ENCODE measurements at regions not wholly inside any gene's neighbourhood (a gene's known extent, or its start where the extent isn't known, plus 50 kb on each side); places are given as distances from the start of the nearest gene placed in this dataset.
A peak's percentile ranks its signal among the peaks of the same experiment; 100 is the strongest.

DNA sequence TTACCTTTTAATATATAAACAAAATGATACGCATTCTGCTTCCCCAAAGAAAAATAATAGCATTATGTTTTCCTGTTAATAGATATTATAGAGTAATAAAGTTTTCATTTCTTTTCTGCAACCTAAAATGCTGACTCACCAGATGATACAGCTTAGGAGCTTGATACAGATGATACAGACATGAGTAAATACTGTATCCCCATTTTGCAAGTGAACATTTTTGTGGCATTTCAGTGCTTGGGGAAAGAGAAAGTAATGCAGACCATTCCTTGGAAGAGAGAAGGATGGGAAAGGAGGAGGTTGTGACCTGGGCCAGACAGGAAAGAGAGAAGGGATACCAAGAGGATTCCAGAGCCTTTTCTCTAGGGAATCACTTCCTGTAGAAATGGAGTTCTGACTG, 97.5 kb upstream of the FSHR start:
- Histone ChIP-seq H3K27me3 (ENCODE audit: control insufficient read depth, insufficient read depth, low read length) (no peaks in the 10 kb centered on the region), H3K9me3 (ENCODE audit: control insufficient read depth, insufficient read depth, low read length) (no peaks in the 10 kb centered on the region), H3K27ac (ENCODE audit: low read depth, low read length) (peak overlapping the region; percentile 65), H3K4me3 (ENCODE audit: low read depth, low read length) (no peak overlapping the region)
- peak; percentile 41 for DNase-seq (ENCODE audit: low read depth, low spot score)
- ChIA-PET POLR2A (no interaction called here), CTCF (interaction anchor here (0.7 kb wide), 1 partner anchor 1150 kb away, joined by 3 read pairs; no protein-coding TSS in a partner anchor)
- TF ChIP-seq, protein P1, sequence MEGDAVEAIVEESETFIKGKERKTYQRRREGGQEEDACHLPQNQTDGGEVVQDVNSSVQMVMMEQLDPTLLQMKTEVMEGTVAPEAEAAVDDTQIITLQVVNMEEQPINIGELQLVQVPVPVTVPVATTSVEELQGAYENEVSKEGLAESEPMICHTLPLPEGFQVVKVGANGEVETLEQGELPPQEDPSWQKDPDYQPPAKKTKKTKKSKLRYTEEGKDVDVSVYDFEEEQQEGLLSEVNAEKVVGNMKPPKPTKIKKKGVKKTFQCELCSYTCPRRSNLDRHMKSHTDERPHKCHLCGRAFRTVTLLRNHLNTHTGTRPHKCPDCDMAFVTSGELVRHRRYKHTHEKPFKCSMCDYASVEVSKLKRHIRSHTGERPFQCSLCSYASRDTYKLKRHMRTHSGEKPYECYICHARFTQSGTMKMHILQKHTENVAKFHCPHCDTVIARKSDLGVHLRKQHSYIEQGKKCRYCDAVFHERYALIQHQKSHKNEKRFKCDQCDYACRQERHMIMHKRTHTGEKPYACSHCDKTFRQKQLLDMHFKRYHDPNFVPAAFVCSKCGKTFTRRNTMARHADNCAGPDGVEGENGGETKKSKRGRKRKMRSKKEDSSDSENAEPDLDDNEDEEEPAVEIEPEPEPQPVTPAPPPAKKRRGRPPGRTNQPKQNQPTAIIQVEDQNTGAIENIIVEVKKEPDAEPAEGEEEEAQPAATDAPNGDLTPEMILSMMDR (IDR thresholded peaks at IDR 0.05; ENCODE audit: low read depth, low read length) = no peak

DNA sequence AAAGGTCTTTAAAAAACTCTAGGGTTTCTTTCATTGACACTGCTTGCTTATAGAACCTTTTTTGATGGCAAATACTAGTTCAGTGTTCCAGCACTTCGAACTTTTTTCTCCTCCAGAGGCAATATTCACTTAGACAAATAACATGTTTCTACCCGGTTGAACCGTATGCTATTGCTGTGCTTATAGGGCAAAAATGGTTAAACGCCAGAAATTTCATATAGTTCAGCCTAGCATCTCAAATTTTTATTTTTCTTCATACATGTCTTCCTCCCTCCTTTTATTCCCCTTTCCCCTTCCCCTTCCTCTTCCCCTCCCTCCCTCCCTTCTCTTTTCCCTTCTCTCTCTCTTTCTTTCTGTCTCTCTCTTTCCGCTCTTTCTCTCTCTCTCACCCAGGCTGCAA, 96.9 kb upstream of the FSHR start:
- peak overlapping the region; percentile 65 for H3K27ac ChIP-seq (ENCODE audit: low read depth, low read length)
- DNase-seq (ENCODE audit: low read depth, low spot score) = no peak
- H3K4me3 ChIP-seq (ENCODE audit: low read depth, low read length) = no peak overlapping the region
- no peaks in the 10 kb centered on the region for H3K9me3 ChIP-seq (ENCODE audit: control insufficient read depth, insufficient read depth, low read length)
- POLR2A ChIA-PET = no interaction called here
- TF ChIP-seq, protein P1 (IDR thresholded peaks at IDR 0.05; ENCODE audit: low read depth, low read length) = no peak
- no peaks in the 10 kb centered on the region for H3K27me3 ChIP-seq (ENCODE audit: control insufficient read depth, insufficient read depth, low read length)
- CTCF ChIA-PET = no interaction called here

DNA sequence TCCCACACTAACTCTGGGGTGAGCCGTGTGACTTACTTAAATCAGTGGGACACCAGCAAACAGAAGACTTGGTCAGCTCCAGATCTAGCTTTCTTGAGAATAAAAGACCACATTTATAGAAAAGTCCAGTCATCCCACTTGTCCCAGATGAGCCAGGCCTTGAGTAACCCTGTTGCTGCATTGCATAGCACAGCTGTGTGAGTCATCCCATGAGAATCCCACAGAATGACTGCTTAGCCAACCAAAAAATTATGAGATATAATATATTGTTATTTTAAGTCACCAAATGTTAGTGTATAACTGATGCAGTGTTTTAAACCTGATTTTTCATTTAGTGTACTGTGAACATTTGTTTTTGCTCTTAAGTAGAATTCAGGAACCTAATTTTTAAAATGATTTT, 94.2 kb upstream of the FSHR start:
- no peaks in the 10 kb centered on the region for H3K9me3 ChIP-seq (ENCODE audit: control insufficient read depth, insufficient read depth, low read length)
- peak overlapping the region; percentile 86 for H3K27ac ChIP-seq (ENCODE audit: low read depth, low read length)
- CTCF ChIA-PET = no interaction called here

DNA sequence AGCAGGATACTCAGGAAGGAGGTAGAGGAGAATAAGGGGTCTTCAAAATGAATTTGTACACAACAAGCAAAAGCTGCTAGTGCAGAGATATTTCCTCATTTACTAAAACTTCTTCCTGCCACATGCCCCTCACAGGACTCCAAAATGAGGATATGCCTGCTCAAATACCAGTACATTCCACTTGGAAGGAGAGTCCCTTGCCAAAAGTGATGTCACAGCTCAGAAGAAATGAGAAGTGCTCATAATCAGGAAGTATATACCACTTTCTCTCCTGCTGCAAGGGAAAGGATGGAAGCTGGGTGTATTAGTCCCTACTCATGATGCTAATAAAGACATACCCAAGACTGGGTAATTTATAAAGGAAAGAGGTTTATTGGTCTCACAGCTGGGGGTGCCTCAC, 87.7 kb upstream of the FSHR start:
- no peak overlapping the region for H3K27ac ChIP-seq (ENCODE audit: low read depth, low read length)
- no peak overlapping the region for H3K4me3 ChIP-seq (ENCODE audit: low read depth, low read length)
- TF ChIP-seq, protein P1 (IDR thresholded peaks at IDR 0.05; ENCODE audit: low read depth, low read length) = no peak
- DNase-seq (ENCODE audit: low read depth, low spot score) = no peak
- CTCF ChIA-PET = no interaction called here
- POLR2A ChIA-PET = no interaction called here
- H3K27me3 ChIP-seq (ENCODE audit: control insufficient read depth, insufficient read depth, low read length) = no peaks in the 10 kb centered on the region
- no peaks in the 10 kb centered on the region for H3K9me3 ChIP-seq (ENCODE audit: control insufficient read depth, insufficient read depth, low read length)

More for the DNA sequence above, 94.2 kb upstream of the FSHR start:
- H3K4me3 ChIP-seq (ENCODE audit: low read depth, low read length) = no peak overlapping the region
- POLR2A ChIA-PET = no interaction called here
- H3K27me3 ChIP-seq (ENCODE audit: control insufficient read depth, insufficient read depth, low read length) = no peaks in the 10 kb centered on the region
- DNase-seq (ENCODE audit: low read depth, low spot score) = peak; percentile 87
- TF ChIP-seq, protein P1 (IDR thresholded peaks at IDR 0.05; ENCODE audit: low read depth, low read length) = no peak

DNA sequence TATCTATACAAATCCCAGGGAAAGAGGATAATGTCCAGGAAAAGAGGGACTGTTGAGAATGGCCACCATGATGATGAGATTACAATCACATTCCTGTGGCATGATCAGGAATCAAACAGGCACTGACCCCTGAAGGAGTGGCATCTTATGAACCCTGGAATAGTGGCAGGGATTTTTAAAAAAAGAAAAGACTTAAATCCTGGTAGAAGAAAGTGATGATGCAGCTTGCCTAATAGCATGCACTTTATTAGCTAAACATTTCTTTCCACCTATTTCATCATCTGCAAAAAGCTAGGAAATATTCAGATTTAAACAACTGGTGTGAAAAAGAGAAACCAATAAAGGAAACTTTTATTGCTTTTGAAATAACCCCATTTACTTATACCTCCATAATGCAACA, 87.2 kb upstream of the FSHR start:
- CTCF ChIA-PET = no interaction called here
- POLR2A ChIA-PET = no interaction called here
- H3K27ac ChIP-seq (ENCODE audit: low read depth, low read length) = no peak overlapping the region

More for the DNA sequence above, 87.2 kb upstream of the FSHR start:
- no peaks in the 10 kb centered on the region for H3K27me3 ChIP-seq (ENCODE audit: control insufficient read depth, insufficient read depth, low read length)
- TF ChIP-seq, protein P1 (IDR thresholded peaks at IDR 0.05; ENCODE audit: low read depth, low read length) = no peak
- no peaks in the 10 kb centered on the region for H3K9me3 ChIP-seq (ENCODE audit: control insufficient read depth, insufficient read depth, low read length)
- DNase-seq (ENCODE audit: low read depth, low spot score) = no peak
- no peak overlapping the region for H3K4me3 ChIP-seq (ENCODE audit: low read depth, low read length)

Measured in AG04450 (cell line).